GM18505 (cell line): ENCODE measurements at regions not wholly inside any gene's neighbourhood (a gene's known extent, or its start where the extent isn't known, plus 50 kb on each side); places are given as distances from the start of the nearest gene placed in this dataset.

Experiments
- ATAC-seq: cut with Tn5 transposase; IDR thresholded peaks from one replicate; pipeline ENCODE4 v1.9.1; 2021; ENCODE audit not compliant: unreplicated experiment
- POLR2A ChIP-seq: IDR thresholded peaks from 4 replicates; pipeline ENCODE4 v1.6.1; 2011; ENCODE audit warnings: borderline replicate concordance; ENCODE audit not compliant: insufficient read depth, insufficient read length; ENCODE audit errors: extremely low read depth

GRCh38 chr7:96400001-96400400, 78.1 kb upstream of the SLC25A13 start:
- no peak for TF ChIP-seq POLR2A
- no peak for ATAC-seq

- TF ChIP-seq POLR2A, result no peak
- no peak for ATAC-seq
Observed at GRCh38 chr7:96397936-96398598, 76.2 kb upstream of the SLC25A13 start.

GRCh38 chr7:96388620-96389383, 66.9 kb upstream of the SLC25A13 start:
- no peak for TF ChIP-seq POLR2A
- ATAC-seq, result no peak

GRCh38 chr7:96388166-96388565, 66.3 kb upstream of the SLC25A13 start:
- TF ChIP-seq POLR2A, result no peak
- ATAC-seq, result no peak

GRCh38 chr7:96380111-96380512, 58.2 kb upstream of the SLC25A13 start:
- ATAC-seq, result no peak
- TF ChIP-seq POLR2A, result no peak

GRCh38 chr7:96377399-96377798, 55.5 kb upstream of the SLC25A13 start:
- TF ChIP-seq POLR2A, result no peak

More at GRCh38 chr7:96377399-96377798, 55.5 kb upstream of the SLC25A13 start:
- ATAC-seq, result no peak
